EL (cell line): ENCODE measurements at regions not wholly inside any gene's neighbourhood (a gene's known extent, or its start where the extent isn't known, plus 50 kb on each side); places are given as distances from the start of the nearest gene placed in this dataset.

Experiments used
- DNase-seq: peaks from one replicate; pipeline ENCODE4 v3.0.0-alpha.2; 2016

DNA sequence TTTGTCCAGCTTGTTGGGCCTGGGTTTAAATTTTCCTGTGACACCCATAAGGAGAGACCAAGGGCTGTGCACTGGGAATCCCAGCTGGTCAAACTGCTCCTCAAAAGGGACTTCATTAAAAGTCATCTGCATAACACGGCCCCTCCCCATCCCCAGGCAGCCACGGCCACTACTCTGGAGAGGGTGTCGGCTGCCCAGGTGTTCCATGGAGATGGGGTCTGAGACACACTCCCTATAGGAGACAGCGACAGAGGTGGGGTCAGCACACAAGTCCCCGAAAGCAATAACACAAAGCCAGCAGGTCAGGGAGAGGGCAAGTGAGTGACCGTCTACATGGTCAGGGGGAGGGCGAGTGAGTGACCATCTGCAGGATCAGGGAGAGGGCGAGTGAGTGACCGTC, 75.6 kb upstream of the BCL11B start:
- no peak for DNase-seq

DNA sequence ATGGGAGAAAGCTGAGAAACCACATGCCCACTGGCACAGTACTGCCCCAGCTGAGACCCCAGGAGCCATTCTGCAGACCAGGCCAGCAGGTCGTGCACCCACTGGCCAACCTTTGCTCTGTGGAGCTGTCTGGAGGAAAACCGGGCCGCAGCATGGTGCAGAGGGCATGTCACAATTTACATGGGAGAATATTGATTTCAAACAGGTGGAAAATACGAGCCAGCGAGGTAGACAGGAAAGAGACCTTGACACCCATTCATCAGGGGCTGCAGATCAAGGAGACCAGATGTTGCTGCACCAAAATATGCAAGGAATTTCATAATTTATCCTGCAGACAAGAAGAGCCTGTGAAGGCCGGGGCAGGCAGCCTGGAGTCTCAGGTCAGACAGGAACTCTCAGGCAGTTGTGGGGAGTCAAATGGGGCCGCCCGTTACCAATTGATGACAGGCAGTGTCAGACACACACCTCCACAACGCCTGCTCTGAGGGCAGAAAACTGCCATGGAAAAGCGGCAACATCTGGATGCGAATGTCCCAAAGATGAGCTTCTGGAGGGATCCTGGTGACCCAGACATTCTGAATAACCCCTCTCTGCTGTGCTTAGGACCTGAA, 74.6 kb upstream of the BCL11B start:
- DNase-seq = no peak

DNA sequence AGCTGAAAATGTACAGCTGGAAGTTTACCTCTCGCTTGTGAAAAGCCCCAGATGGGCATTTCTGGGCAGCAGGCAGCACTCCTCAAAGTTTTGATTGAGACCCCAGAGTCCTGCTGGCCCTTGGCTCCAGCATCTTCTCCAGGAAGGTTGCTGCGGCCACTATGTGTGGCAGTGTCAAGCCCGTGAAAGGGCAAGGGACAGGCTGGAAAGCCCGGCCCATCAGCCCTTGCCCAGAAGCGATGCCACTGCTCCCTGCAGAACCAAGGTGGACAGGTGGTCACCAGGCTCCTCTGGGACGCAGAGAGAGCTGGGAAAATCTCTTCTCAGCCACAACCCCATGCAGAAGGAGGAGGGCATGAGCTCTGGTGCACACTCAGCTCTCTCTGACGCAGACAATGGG, 73.5 kb upstream of the BCL11B start:
- no peak for DNase-seq

DNA sequence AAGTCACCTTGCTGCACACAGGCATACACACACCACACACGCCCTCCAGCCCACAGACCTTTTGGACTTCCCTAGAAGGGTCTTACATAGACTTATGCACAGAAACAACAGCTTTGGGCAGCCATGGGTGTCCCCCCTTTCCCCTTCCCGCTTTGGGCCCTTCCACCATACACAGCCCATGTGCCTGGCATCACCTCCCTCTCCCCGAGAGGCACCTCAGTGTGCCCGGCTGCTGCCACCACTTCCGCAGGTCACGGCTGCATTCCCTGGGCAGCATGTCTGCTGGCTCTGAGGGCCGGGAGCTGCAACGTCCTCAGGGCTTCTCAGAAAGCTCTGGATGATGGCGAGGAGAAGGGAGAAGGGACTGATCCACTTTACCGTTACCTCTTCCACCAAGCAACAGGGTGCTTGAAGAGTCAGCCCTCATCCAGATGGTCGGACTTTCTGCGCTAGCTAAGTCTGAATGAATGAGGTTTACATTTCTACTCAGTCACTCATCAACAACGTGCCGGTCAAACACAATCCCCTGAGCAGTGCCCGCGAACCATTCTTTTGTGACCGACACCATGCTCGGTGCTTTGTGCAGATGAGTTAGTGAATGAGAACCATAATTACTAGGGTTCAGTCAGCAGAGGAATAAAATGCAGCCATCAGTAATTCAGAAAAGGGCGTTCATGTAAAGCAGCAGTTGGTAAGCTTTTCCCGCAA, 72.2 kb upstream of the BCL11B start:
- DNase-seq = no peak

DNA sequence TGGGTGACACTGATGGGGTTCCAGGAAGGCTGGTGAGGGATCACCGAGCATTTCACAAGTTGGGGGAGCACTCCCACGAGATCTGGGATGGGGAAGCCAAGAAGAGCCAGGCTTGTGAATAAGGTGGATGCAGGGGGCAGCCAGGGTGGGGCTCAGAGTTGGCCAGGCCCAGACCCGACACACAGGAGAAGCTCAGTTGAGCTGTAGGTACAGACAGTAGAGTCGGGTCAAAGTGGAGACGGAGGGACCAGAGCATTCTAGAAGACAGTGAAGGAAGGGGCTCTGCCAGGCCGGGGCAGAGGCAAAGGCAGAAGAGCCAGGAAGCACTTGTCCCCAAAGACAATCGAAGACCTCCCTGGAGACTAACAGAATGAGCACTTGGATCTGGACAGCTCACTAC, 70.9 kb upstream of the BCL11B start:
- no peak for DNase-seq

DNA sequence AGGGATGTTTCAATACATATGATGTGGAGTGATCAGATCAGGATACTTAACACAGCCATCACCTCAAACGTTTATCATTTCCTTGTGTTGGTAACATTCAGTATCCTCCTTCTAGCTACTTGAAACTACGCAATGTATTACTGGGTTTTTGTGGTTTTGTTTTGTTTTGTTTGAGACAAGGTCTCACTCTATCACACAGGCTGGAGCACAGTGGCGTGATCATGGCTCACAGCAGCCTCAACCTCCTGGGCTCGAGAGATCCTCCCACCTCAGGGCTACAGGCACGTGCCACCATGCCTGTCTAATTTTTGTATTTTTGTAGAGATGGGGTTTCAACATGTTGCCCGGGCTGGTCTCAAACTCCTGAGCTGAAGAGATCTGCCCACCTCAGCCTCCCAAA, 70.2 kb upstream of the BCL11B start:
- DNase-seq = no peak

DNA sequence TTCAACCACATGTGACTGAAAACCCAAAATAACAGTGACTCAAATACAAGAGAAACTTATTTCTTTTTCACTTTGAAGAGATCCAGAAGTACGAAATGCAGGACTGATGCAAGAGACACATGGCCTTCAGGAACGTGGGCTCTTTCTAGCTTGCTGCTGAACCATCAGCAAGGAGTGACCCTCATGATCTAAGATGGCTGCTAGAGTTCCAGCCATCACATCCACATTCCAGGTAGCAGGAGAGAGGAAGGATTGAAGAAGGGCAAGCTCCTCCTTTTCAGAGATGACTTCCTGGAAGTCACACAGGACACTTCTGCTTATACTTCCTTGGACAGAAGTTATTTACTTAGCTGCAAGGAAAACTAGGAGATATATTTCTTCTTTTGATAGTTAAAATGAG, 67.6 kb upstream of the BCL11B start:
- no peak for DNase-seq

DNA sequence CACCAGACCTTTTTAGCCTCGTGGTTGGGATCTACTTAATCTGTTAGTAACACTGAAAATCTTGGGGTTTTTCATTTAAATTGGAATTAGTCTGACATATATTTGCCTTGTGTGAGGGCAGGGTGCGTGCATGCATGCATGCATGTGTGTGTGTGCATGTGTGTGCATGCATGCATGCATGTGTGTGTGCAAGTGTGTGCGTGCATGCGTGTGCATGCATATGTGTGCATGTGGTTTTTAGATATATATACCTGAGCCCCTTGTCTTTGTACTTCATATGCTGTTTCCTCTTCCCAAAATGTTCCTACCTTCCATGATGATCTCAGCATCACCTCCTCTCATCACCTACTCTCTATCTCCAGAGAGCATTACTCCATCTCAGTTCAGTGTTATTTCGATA, 66.3 kb upstream of the BCL11B start:
- DNase-seq = no peak

DNA sequence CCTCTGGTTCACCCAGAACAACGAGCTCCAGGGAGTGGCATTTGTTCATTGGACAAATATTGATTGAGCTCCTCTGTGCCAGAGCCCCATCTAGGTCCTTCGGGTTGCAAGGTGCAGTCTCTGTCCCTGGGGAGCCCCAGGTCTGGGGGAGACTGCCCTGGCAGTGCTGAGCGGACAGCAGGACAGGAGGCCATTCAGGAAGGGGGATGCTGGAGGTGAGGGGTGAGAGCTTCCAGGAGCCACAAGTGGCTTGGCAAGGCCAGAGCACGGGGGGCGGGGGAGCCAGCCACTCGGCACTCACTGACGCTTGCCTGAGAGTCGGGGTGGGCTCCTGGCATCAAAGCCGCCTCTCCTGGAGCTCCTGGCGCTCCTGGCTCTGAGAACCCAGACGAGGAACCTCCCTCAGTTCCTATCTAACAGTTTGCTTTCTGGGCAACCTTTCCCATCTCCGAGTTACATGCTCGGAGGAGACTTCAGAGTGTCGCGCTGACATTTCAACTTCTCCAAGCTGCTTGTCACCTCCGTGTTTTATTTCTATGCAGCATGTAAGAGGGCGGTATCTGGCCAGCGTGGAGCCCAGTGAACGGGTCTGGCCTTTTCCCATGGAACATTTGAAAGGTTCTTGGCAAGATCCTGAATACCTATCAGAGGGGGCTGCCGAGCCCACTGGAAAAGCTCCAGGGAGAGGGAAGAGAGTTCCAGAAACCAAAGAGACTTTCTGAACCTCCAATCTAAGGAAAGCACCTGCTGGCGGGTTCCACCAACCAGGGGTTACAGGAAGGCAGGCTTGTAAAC, 62.0 kb upstream of the BCL11B start:
- no peak for DNase-seq

DNA sequence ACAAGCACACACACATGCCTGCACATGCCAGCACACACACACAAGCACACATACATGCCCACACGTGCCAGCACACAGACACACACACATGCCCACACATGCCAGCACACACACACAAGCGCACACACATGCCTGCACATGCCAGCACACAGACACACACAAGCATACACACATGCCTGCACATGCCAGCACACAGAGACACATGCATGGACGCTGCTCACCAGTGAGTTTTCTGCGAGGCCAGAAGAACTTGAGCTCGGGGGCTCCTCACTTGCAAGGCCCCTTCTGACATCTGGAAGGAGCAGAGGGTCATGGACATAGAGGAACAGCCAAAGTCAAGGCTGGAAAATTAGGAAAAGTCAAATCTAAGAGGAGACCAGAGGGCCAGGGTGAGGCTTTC, 61.2 kb upstream of the BCL11B start:
- DNase-seq = no peak

DNA sequence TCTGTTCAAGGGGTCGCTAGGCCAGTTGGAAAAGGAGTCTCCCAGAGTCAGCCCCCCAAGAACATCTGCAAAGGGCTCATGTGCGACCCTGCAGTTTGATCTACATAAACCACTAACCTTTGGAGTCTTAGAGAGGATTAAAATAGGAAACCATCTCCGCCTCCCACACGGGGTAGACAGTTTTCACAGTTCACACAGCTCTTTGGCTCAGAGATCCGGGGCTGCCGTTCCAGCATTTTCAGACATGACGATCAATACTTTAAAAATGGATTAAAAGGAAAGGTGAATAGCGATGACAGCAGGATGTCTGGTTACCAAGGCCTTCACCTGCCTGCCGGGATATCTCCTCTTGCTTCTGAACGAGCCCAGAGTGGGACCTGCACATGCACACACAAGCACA, 59.8 kb upstream of the BCL11B start:
- DNase-seq = no peak

DNA sequence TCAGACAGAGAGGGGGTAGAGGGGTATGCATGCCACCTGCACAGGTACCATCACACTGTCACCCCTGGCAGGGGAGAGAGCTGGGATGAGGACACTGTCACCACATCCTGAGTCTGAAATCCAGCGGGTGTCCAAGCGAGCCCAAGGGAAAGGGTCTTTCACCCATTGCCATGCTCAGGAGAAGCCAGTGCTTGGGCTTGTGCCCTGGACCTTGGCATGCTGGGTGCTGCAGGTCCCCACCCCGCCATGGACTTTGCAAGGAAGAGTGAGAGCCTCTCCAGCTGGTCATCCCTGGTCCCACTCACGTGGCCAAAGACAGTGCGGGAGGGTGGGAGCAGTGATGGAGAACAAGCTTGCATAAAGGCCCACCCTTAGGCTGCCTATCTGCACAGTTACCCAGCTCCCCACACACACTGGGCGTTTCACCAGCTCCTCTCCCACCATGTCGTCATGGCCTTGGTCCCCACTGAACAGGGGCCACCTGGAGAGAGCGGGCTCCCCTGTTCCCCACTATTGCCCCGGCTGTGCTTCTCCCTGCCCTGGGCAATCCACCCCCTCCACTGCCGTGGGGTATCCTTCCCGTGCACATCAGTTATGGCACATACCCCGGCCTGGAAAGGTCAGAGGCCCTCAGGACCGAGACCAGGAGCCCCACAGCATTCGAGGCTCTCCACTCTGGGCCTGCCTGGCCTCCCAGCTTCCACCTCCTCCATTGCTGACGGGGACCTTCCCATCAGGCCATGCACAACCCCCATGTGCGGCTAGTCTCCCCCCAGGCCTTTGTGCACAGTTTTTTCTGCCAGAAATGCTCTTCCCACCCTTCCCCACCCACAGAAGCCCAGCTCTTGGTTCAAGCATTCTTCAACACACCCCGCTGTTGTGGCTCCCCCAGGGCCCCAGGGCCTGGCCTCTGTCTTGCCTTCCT, 58.6 kb upstream of the BCL11B start:
- no peak for DNase-seq

DNA sequence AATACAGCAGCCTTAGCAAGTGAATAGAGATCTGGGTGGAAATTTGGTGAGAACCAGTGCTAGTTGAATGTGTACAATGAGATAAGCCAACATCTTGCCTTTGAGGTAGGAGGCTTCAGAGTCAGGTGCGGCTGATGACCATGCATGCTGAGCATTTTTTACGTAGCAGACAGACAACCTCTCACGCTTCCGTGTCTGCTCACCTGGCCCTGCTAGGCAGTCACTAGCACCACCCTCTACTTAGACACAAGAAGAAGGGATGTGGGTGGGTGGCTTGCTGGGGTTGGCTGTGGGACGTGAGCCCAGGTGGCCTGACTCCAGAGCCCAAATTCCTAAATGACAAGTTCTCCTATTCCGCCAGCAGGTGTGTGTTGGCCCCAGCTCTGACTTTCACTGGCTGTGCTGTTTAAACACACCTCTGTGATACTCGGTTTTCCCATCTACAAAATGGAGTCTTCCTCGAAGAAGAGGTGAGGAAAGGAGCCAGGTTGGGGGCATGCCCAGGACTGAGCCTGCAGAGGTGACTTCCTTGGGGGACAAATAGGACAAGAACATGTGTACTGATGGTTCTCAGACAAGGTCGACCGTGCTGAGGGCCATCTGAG, 57.8 kb upstream of the BCL11B start:
- no peak for DNase-seq

DNA sequence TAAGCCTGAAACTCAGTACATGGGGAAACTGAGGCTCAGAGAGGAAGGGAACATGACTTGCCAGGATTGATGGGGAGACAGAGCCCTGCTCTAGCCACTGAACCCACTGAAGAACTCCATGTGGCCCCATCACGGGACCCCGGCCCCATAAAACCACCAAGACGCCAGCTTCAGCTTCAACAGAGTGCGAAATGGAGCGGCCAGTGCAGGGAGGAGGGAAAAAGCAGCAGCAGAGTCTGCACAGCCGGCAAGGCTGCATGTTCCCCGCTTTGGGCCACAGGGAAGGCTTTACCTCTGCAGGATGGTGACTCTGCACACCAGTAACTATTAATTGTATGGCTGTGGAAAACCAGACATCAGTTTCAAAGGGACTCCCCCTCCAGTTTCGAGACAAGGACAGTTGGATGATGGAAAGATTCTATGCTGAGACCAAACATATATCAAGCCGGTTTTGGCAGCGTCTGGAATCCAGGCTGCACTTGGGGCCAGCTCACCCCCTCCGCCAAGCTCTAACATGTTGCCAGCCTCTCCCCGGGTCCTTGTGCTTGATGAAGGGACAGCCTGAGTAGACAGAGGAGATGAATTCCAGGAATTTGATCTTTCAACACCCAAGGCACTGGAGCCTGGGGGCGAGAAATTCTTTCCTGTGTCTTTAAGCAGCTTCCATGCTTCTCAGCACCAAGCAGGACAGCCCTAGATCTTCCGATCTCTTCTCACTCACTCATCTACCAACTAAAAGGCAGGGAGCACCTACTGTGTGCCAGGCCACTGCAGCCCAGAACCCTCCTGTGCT, 55.7 kb upstream of the BCL11B start:
- DNase-seq = peak; percentile 25

DNA sequence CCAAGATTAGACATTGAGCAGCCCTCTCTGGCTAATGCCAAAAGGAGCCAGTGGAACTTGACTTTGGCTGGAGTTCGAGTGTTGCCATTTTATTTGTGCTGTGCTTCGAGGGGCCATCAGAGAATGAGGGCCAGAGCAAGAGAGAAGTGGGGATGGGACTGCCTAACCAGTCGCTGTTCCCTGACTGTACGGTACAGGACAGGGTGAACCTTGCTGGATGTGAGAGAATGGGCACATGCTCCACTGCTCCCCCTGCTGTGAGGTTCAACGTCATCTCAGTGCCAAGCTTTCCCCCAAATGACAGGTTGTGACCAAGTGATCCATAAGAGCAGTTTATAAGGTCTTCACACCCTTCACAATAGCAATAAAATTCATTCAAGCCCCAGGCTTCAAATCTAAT, 55.1 kb upstream of the BCL11B start:
- DNase-seq = no peak

DNA sequence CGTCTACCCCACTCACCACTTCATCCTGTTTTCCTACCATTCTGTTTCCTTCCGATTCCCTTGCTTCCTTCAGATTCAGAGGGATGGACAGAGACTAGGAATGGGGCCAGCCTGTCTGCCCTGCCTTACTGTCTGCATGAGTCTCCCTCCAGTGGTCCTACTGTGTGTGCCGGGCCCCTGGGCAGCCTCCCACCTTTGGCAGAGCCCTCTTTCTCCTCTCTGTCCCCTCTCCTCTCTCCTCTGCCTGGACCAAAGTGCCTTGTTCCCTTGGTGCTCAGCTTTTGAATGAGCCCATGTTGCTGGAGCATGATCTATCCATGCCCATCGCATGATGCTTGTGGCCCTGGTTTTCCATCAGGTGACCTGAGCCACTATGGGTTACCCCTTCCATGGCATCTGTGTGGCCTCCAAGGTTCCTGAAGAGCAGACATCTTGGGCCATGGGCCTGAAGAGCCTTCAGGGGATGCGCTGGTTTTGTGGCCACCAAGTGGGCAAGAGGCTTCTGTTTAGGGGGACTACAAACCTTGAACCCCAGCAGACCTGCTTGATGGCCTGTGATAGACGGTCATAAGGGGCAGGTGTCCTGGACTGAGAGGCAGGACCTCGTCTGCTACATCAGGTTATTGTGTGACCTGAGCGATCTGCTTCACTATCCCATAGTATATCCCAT, 54.2 kb upstream of the BCL11B start:
- no peak for DNase-seq

DNA sequence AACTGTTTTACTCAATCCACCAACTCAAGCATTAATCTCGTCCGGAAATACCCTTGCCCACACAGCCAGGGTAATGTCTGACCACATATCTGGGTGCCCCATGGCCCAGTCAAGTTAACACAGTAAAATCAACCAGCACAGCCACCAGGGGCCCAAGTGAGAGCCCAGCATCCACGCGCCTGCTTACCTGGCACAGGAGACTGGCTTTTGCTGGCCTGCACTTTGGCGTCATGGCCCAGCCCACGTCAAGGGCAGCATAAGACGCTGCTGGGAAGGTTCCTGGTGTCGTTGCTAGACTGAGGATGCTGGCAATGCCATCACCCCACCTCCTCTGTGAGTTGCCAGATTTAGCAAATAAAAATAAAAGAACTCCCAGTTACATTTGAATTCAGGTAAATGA, 53.6 kb upstream of the BCL11B start:
- DNase-seq = no peak

DNA sequence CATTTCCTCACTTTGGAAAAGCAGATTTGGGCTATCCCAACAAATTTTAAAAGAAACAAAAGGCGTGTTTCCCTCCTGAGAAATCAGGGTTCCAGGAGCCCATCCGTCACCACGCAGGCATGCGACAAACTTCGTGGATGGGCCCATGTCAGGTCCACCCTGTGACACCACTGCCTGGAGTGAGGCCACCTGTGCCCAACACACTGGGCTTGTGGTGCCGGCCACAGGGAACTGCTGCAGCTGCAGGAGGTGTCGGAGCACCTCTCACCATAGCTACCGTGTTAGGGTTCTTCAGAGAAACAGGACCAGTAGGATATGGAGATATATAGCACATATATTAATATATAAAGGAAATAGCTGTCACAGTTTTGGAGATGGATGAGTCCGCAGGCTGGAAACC, 53.0 kb upstream of the BCL11B start:
- no peak for DNase-seq

DNA sequence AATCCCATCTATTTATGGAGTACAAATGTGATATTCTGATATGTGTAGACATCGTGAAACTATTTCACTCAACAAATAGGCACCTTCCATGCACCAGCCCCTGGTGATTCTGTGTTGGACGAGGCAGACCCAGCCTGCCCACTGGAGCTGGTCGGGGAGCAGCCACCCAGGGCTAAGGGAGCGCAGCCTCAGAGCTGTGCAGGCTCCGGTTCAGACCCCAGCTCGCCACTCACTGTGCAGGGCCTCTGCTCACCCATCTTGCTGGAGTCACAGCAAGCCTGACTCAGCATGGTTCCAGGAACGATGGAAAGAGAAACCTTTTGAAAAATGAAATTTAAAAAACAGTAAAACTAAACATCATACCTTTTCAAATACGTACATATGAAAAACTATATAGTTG, 52.3 kb upstream of the BCL11B start:
- DNase-seq = no peak

DNA sequence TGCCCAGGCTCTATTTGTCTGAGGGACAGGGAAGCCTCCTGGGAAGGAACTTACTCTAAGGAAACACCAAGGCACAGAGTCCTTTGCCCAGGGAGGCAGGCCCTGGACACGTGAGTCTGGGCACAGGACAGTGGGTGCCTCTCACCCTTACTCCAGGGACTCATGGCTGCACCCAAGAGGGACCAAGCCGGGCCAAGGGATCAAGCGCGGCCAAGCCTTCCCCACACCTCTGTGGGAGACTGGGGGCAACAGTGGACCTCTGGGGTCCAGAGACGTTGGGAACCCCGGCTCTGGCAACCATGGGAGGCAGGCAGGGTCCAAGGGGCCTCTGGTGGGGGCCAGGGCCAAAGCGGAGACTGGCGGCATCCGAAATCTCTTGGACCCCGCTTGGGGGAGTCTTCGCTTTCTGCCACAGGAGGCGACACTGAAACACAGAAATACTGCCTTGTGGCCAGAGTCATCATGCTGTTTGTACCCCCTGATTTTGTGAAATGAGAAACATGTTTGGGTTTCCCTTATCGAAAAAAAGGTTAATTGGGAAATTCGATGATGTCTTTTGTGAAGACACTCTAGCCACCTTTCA, 51.7 kb upstream of the BCL11B start:
- DNase-seq = no peak
